SJSA1 (cell line): ENCODE measurements at regions not wholly inside any gene's neighbourhood (a gene's known extent, or its start where the extent isn't known, plus 50 kb on each side); places are given as distances from the start of the nearest gene placed in this dataset.
"Not testable (repeated sequence)": the region's sequence is repeated elsewhere in the genome, so short reads cannot be mapped to it uniquely, and the experiment has no call there.

Source experiments
- DNase-seq, 2 experiments: peaks; one replicate each; pipeline ENCODE4 v3.0.0-alpha.2; 2015 to 2020; ENCODE audit warnings: low spot score in 2 of 2, low read depth in 1 of 2
- H3K27ac ChIP-seq: fragments of 250-450 bp; sonication (Bioruptor Pico); 2 replicates; pipeline ENCODE4 v1.5.1; 2020; ENCODE audit warnings: mild to moderate bottlenecking, moderate library complexity
- H3K27me3 ChIP-seq: fragments of 250-450 bp; sonication (Bioruptor Pico); replicated peaks from 2 replicates; pipeline ENCODE4 v1.5.1; 2020; ENCODE audit warnings: mild to moderate bottlenecking, moderate library complexity
- H3K36me3 ChIP-seq: fragments of 250-450 bp; sonication (Bioruptor Pico); 2 replicates; pipeline ENCODE4 v1.5.1; 2020; ENCODE audit warnings: mild to moderate bottlenecking
- H3K4me1 ChIP-seq: fragments of 250-450 bp; sonication (Bioruptor Pico); replicated peaks from 2 replicates; pipeline ENCODE4 v1.6.1; 2021; ENCODE audit warnings: mild to moderate bottlenecking
- H3K4me3 ChIP-seq: fragments of 250-450 bp; sonication (Bioruptor Pico); 2 replicates; pipeline ENCODE4 v1.5.1; 2020; ENCODE audit warnings: mild to moderate bottlenecking
- H3K9me3 ChIP-seq: fragments of 250-450 bp; sonication (Bioruptor Pico); replicated peaks from 2 replicates; pipeline ENCODE4 v1.5.1; 2020; ENCODE audit warnings: mild to moderate bottlenecking

DNA sequence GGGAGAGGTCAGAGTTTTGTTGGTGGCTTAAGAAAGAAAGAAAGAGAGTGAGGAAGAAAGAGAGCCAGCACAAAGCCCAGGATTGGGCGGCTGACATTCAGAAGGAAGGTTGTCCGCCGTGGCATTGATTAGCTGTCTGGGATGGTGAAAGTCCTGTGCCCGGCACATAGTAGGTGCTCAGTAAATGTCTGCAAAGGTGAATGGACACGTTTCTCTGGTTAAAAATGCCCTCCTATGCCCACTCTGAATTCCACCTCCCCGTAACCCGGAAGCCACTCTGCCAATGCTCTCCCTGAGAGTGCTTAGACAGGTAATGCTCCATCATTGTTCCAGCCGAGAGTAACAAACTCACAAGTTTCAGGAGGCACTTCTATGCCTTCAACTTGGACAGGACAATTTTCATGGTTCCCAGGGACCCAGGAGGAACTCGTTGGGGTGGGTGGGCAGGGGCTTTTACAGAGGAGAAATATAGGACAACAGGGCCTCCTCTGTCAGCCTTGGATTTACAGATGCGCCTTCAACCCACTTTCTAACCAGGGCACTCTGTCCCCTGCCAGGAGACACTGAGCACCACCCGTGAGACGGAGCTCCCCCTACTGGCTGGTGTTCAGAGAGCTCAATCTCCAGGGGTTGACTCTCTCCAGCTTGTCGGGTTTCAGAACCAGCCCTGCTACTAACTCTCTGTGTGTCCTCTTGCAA is 411.5 kb upstream of the ZMIZ1 start:
- peak; percentile 47 to 79 for DNase-seq
- Histone ChIP-seq H3K27ac (no peak overlapping the region), H3K4me1 (peaks cover 20% of the 10 kb centered on the region), H3K9me3 (no peaks in the 10 kb centered on the region), H3K27me3 (no peaks in the 10 kb centered on the region), H3K4me3 (no peak overlapping the region), H3K36me3 (no peaks in the 10 kb centered on the region)

DNA sequence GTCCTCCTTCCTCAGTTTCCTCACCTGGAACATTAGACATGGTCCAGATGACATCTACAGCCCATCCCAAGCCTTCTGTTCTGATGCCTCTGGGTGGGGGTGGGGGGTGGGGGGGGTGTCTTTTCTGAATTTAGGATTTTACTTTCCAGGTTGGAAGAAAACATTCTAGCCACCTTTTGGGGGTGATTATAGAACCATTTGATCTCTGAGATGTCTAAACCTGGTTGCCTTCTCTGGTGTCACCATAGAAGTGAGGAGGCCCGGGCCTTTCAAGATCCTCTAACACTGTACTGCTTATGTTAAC is 411.0 kb upstream of the ZMIZ1 start:
- no peak for DNase-seq
- Histone ChIP-seq H3K4me3 (no peak overlapping the region), H3K27me3 (no peaks in the 10 kb centered on the region), H3K27ac (no peak overlapping the region), H3K9me3 (no peaks in the 10 kb centered on the region), H3K4me1 (peaks cover 20% of the 10 kb centered on the region), H3K36me3 (no peaks in the 10 kb centered on the region)

DNA sequence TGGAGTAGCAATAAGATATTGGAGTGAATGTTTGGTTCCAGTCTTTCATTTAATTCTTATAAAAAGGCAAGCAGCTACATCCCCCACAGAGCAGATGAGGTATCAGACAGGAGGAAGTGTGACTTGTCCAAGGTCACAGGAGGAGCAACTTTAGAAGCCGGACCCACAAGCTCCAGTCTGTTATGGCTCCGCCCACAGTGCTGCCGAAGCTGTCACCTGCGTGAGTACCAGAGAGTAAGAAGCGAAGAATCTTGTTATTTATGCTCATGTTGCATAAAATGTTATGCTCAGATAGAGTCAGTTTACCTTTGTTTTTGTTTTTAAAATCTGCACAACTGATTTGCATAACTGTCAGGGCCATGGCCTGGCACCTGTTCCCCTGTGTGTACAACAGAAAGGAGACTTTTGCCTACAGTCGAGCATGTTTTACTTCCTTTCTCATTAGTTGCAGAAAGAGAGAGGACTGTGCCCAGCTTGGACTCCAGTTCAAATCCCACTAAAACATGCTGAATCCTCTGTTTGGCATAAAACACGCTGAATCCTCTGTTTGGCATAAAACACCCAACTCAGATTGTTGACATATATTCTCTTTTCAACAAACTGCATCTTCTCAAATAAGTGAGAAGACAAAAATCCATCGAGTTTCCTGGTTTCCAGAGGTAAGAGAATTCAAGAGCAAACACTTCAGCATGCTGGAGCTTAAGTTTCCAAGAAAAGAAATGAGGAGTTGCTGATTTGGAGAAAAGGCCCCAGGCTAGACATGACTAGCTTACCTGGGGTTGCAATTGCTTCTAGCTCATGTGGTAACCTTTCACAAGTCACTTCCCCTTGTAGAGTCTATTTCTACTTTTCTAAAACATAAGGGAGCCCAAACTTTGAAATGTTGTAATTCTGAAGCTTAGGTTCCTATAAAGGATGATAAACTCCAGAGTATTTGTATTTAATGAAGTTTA is 409.8 kb upstream of the ZMIZ1 start:
- Histone ChIP-seq H3K27me3 (no peaks in the 10 kb centered on the region), H3K9me3 (no peaks in the 10 kb centered on the region), H3K36me3 (no peaks in the 10 kb centered on the region), H3K27ac (no peak overlapping the region), H3K4me3 (no peak overlapping the region), H3K4me1 (peaks cover 20% of the 10 kb centered on the region)
- DNase-seq: no peak

DNA sequence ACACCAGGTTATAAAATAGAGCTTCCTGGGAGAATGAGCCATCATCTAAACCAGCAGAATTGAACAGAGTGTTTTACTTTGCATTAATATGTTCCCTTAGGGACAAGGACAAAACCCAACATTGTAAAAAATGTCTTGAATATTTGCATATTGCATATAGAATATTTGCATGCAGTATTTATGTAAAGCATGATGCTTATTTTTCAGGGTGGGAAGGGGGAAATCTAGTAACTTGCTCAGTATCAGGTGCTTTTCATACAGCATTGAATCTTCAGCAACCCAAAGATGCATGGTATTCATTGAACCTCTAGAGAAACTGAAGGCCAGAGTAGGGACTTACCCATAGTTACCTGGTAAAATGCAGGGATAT is 409.2 kb upstream of the ZMIZ1 start:
- no peaks in the 10 kb centered on the region for H3K27me3 ChIP-seq
- DNase-seq: no peak

DNA sequence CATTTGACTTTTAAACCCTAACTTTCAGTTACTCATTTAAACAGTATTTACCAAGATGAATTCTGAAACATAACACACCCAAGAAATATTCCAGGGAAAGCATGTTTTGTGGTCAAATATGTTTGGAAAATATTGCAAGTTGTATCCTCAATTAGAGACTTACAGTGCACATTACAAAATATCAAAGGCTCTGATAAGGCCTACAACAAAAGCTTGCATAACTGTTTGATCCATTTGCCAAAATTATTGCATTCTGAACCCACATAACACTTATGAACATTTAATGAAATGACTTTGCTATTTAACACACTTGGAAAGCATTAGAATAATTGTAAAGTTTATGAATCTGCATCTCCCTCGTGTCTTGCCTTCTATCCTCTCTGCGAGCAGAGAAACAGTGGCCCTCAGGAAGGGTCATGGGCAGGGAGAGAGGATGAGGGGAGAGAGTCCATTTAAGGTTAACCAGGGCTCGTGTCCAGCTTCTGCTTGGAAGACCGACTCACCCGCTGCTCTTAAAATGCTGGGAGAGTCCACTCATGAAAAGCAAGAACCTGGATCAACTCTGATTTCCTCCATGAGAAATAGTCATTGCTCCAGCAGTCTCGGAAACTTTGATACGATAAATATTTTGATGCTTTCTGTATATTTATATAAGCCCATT is 408.2 kb upstream of the ZMIZ1 start:
- Histone ChIP-seq H3K4me1 (peaks cover 17% of the 10 kb centered on the region), H3K4me3 (no peak overlapping the region), H3K36me3 (no peaks in the 10 kb centered on the region), H3K27me3 (no peaks in the 10 kb centered on the region), H3K27ac (no peak overlapping the region), H3K9me3 (peaks cover 10% of the 10 kb centered on the region; the same call in 1 of the 2 replicates)
- DNase-seq: no peak

More for the DNA sequence above, 409.2 kb upstream of the ZMIZ1 start:
- H3K4me3 ChIP-seq: no peak overlapping the region
- H3K27ac ChIP-seq: no peak overlapping the region
- H3K36me3 ChIP-seq: no peaks in the 10 kb centered on the region
- peaks cover 4% of the 10 kb centered on the region; the same call in 1 of the 2 replicates for H3K9me3 ChIP-seq
- peaks cover 20% of the 10 kb centered on the region for H3K4me1 ChIP-seq

DNA sequence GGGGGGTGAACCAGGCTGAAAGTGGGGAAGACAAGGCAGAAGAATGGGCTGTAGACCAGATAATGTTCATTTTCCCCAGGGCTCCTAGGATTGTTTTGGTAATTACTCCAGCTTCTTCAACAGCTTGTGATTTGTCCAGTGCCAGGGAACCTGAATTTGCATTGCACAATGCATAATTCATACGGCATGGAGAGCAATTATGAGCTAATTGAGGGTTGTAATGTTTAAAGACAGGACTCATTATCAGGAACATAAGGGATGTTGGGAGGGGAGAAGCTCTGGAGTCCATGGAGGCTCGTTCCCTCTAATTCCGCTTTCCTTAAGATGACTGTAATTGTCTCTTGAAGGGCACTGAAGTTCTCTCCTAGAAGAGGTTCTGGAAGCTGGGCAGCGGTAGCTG is 405.0 kb upstream of the ZMIZ1 start:
- H3K36me3 ChIP-seq: no peaks in the 10 kb centered on the region
- H3K27me3 ChIP-seq: no peaks in the 10 kb centered on the region
- peaks cover 10% of the 10 kb centered on the region; the same call in 1 of the 2 replicates for H3K9me3 ChIP-seq
- H3K4me3 ChIP-seq: no peak overlapping the region
- H3K27ac ChIP-seq: no peak overlapping the region
- no peaks in the 10 kb centered on the region for H3K4me1 ChIP-seq
- DNase-seq: no peak

DNA sequence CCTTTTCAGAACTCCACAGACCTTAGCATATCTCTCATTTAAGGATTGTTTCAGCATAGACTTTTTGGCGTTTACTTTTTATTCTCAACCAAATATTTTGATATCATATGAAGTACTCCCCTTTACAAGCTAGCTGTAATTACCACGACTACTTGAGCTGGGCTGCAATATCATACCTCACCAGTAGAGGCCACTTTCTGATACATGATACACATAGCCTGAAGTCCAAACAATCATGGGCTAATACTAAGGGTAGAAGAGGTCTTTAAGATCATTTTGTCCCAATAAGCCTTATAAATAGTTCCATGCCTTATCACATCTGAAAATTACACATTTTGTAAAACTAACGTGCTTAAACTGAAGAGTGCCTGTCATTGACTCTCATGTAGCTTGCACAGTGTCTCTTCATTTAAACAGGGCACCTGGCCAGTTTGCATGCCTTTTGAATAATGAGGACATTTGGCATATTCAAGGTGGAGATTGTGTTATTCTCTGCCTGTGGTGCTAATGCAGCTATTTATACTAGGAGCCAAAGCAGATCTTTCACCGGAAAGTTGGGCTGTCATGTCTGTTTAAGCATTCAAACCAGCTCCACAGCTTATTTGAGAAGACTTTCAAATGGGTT is 403.7 kb upstream of the ZMIZ1 start:
- Histone ChIP-seq H3K36me3 (no peaks in the 10 kb centered on the region), H3K27ac (no peak overlapping the region), H3K4me1 (no peaks in the 10 kb centered on the region), H3K27me3 (no peaks in the 10 kb centered on the region), H3K9me3 (peaks cover 10% of the 10 kb centered on the region; the same call in 1 of the 2 replicates), H3K4me3 (no peak overlapping the region)
- no peak for DNase-seq

DNA sequence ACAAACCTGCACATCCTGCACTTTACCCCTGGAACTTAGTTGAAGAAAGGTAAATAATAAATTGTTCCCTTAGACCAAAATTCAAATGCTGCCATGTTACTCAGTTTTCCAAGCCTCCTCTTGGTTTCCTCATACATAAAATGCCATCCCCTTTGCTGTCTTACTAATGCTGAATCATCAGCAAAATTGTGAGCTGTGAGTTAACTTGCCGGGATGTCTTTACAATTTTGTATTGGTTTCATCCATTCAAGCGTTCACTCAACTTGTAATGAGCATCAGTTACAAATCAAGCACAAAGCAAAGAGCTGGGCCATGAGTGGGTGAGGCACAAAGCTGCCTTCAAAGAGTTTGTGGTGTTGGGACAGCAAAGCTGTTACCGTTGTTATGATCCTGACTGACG is 395.8 kb upstream of the ZMIZ1 start:
- no peaks in the 10 kb centered on the region for H3K27me3 ChIP-seq
- no peak overlapping the region for H3K4me3 ChIP-seq
- no peaks in the 10 kb centered on the region for H3K36me3 ChIP-seq
- H3K4me1 ChIP-seq: no peaks in the 10 kb centered on the region
- no peak overlapping the region for H3K27ac ChIP-seq
- DNase-seq: peak in 1 of 2 experiments; percentile 32
- no peaks in the 10 kb centered on the region for H3K9me3 ChIP-seq

DNA sequence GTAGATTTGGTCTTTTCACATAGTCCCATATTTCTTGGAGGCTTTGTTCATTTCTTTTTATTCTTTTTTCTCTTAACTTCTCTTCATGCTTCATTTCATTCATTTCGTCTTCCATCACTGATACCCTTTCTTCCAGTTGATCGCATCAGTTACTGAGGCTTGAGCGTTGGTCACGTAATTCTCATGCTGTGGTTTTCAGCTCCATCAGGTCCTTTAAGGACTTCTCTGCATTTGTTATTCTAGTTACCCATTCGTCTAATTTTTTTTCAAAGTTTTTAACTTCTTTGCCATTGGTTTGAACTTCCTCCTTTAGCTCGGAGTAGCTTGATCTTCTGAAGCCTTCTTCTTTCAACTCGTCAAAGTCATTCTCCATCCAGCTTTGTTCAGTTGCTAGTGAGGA is 387.6 kb upstream of the ZMIZ1 start:
- not testable (repeated sequence) for H3K27ac ChIP-seq, DNase-seq, H3K4me3 ChIP-seq, H3K27me3 ChIP-seq, H3K36me3 ChIP-seq, H3K4me1 ChIP-seq, H3K9me3 ChIP-seq

DNA sequence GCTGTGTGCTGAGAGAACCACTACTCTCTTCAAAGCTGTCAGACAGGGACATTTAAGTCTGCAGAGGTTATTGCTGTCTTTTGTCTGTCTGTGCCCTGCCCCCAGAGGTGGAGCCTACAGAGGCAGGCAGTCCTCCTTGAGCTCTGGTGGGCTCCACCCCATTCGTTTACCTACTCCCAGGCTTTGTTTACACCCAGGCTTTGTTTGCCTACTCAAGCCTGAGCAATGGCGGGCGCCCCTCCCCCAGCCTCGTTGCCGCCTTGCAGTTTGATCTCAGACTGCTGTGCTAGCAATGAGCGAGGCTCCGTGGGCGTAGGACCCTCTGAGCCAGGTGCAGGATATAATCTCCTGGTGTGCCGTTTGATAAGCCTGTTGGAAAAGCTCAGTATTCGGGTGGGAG is 386.8 kb upstream of the ZMIZ1 start:
- not testable (repeated sequence) for H3K27me3 ChIP-seq, H3K27ac ChIP-seq, H3K4me3 ChIP-seq, H3K9me3 ChIP-seq, H3K36me3 ChIP-seq
- DNase-seq: peak in 1 of 2 experiments; percentile 28
- peaks cover 18% of the 10 kb centered on the region for H3K4me1 ChIP-seq

DNA sequence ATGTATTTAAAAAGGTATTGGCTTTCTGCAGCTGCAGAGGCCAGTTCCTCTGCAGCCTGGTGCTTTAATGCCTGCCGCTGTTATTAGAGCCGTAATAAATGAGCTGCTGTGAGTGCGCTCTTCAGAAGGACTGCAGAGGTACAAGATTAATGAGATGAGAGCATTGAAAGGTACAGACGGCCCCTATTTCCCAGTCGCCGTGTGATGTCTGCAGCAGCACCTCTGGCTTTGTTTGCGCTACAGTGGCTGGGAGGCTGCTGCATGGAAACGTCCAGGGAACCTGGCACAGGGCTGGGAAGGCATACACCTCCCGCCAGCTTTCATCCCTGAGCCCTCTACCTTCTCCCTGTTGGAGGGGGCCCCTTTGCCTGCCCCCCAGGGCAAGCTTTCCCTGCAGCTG is 383.8 kb upstream of the ZMIZ1 start:
- H3K9me3 ChIP-seq: no peaks in the 10 kb centered on the region
- peaks cover 48% of the 10 kb centered on the region for H3K4me1 ChIP-seq
- H3K27ac ChIP-seq: no peak overlapping the region
- DNase-seq: no peak
- H3K36me3 ChIP-seq: no peaks in the 10 kb centered on the region
- no peaks in the 10 kb centered on the region for H3K27me3 ChIP-seq
- no peak overlapping the region for H3K4me3 ChIP-seq

DNA sequence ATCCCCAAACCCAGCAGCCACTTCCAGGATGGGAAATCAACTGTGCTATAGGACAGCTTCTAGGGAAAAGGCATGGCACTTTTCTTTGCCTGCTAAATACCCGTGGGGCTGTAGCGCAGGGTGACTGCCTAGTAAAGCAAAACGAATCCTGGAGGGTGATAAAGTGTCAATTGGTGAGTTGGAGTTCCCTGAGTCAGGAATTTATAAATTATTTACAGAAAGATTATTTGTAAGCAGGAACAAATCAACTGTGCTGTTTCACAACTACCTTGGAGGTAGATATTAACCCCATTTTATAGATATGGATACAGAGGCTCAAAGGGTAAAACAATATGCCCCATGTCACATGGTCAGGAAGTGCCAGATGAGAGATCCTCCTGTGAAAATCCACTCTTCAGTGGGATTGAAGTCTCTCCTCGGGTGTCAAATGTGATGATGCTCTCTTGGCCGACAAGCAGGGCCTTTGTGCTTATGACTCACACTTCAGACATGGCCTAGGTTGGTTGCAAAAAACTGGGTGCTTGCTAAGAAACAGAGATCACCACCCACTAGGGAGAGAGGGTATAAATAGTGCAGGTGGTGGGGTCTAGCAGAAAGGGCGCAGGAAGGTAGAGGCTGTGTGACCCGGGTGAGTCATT is 383.2 kb upstream of the ZMIZ1 start:
- H3K27me3 ChIP-seq: no peaks in the 10 kb centered on the region
- H3K4me1 ChIP-seq: peaks cover 54% of the 10 kb centered on the region
- H3K27ac ChIP-seq: no peak overlapping the region
- peak in 1 of 2 experiments; percentile 38 for DNase-seq
- no peak overlapping the region for H3K4me3 ChIP-seq
- no peaks in the 10 kb centered on the region for H3K36me3 ChIP-seq
- no peaks in the 10 kb centered on the region for H3K9me3 ChIP-seq

DNA sequence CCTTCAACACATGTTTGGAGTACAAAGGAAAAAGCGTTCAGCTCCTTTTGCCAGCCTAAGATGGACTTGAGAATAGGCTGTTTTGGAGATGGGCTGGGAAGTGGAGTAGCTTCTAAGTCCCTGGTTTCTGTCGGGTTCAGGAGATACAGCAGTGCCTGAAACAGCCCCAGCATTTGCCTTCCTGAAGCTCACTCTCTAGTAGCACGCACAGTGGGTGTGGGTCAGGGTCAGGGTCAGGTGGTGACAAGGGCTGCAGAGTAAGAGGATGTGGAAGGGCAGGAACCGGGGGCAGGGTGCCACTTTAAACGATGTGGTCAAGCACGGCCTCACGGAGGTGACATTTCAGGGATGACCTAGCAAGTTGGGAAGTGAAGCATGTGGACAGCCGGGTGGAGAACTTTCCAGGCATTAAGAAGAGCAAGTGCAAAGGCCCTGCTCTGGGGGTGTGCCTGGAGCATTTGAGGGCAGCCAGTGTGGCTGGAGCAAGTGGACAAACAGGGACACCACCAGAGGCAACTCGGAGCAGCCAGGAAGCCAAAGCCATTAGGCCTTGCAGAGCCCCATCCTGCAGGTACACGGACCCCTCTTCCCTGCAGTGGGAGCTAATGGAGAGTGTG is 382.2 kb upstream of the ZMIZ1 start:
- no peak overlapping the region for H3K27ac ChIP-seq
- DNase-seq: no peak
- H3K36me3 ChIP-seq: no peaks in the 10 kb centered on the region
- H3K4me1 ChIP-seq: peaks cover 60% of the 10 kb centered on the region
- H3K9me3 ChIP-seq: no peaks in the 10 kb centered on the region
- no peaks in the 10 kb centered on the region for H3K27me3 ChIP-seq
- no peak overlapping the region for H3K4me3 ChIP-seq
